ENCODE measurements at regions not wholly inside any gene's neighbourhood (a gene's known extent, or its start where the extent isn't known, plus 50 kb on each side); places are given as distances from the start of the nearest gene placed in this dataset.

- TF ChIP-seq CTCF (IDR thresholded peaks at IDR 0.05; ENCODE audit: borderline replicate concordance, extremely low read depth, low read length, poor library complexity, severe bottlenecking) (no peak), EZH2 (IDR thresholded peaks at IDR 0.05; ENCODE audit: borderline replicate concordance, low read depth, low read length, severe bottlenecking) (no peak)
Observed at GRCh38 chr15:95284492-95284891, 1046.0 kb upstream of the NR2F2 start.
